HCT116 (cell line): ENCODE measurements at regions not wholly inside any gene's neighbourhood (a gene's known extent, or its start where the extent isn't known, plus 50 kb on each side); places are given as distances from the start of the nearest gene placed in this dataset.

Experiments used
- ATAC-seq: fragments of 200-7000 bp; cut with Tn5 transposase; 2 replicates; pipeline ENCODE4 v1.9.1; 2020; ENCODE audit warnings: mild to moderate bottlenecking, moderate library complexity
- BruUV-seq: library from RNA; stranded (reverse); fragments of 400-500 nt; replicated peaks from 2 replicates; lab custom pipeline; 2021; lab: Mats Ljungman, UMichigan
- CTCF ChIA-PET: fragments of 300-600 bp; sonication (Branson Sonifier 250); formaldehyde crosslinking; loops from one replicate; lab custom pipeline; 2021; ENCODE audit warnings: antibody characterized with exemption; lab: Charles Lee
- POLR2A ChIA-PET: fragments of 300-600, 350-600 bp; sonication (Branson Sonifier 250); formaldehyde crosslinking; loops from one replicate; lab custom pipeline; 2021; ENCODE audit warnings: antibody characterized with exemption; lab: Charles Lee
- RAD21 ChIA-PET, 2 experiments: fragments of 300-600 bp; sonication (Branson Sonifier 250); formaldehyde crosslinking; loops; one replicate each; lab custom pipeline; 2023; ENCODE audit warnings: low total read pairs in 2 of 2; ENCODE audit not compliant: uncharacterized antibody in 2 of 2, unreplicated experiment in 2 of 2, low non-redundant PET in 1 of 2; lab: Charles Lee
- DNase-seq: peaks from one replicate; pipeline ENCODE4 v3.0.0-alpha.2; 2010; ENCODE audit warnings: low read depth, low spot score
- H2AFZ ChIP-seq: fragments of 200-600 bp; shearing (Covaris generic), sonication (generic); 2 replicates; pipeline ENCODE4 v1.6.1; 2017; ENCODE audit warnings: low read depth, mixed run types, mixed read lengths, antibody characterized with exemption, low read length; ENCODE audit not compliant: poor library complexity, severe bottlenecking
- H3K27ac ChIP-seq: 2 replicates; pipeline ENCODE4 v1.5.1; 2012; ENCODE audit warnings: low read depth, low read length
- H3K27me3 ChIP-seq: fragments of 200-600 bp; sonication (generic); 2 replicates; pipeline ENCODE4 v1.6.1; 2016; ENCODE audit warnings: mixed run types, low read length, mixed read lengths; ENCODE audit not compliant: insufficient read depth
- H3K36me3 ChIP-seq, 2 experiments: fragments of 200-500 bp in 1 of 2; fragments of 200-600 bp in 1 of 2; sonication (Bioruptor generic) in 1 of 2; sonication (generic) in 1 of 2; 2 replicates each; pipeline versions ENCODE4 v1.5.1 to v1.6.1; 2014 to 2016; ENCODE audit warnings: low read length in 2 of 2, inconsistent platforms in 1 of 2, mixed read lengths in 1 of 2, mixed run types in 1 of 2; ENCODE audit not compliant: insufficient read depth in 2 of 2, control insufficient read depth in 1 of 2
- H3K4me1 ChIP-seq, 2 experiments: fragments of 200-600 bp in 1 of 2; sonication (generic) in 1 of 2; 2 replicates each; pipeline versions ENCODE4 v1.5.1 to v1.6.1; 2012 to 2017; ENCODE audit warnings: low read length in 2 of 2, inconsistent platforms in 1 of 2, mild to moderate bottlenecking in 1 of 2, mixed read lengths in 1 of 2, mixed run types in 1 of 2, moderate library complexity in 1 of 2; ENCODE audit not compliant: insufficient read depth in 2 of 2, control insufficient read depth in 1 of 2
- H3K4me2 ChIP-seq: fragments of 200-600 bp; sonication (generic); 2 replicates; pipeline ENCODE4 v1.6.1; 2017; ENCODE audit warnings: mixed run types, low read length, mixed read lengths
- H3K4me3 ChIP-seq, 2 experiments: fragments of 200-600 bp in 1 of 2; sonication (generic) in 1 of 2; replicated peaks in 1 of 2; 2 replicates each; pipeline ENCODE4 v1.5.1; 2011 to 2016; ENCODE audit warnings: low read length in 2 of 2, control low read depth in 1 of 2, low read depth in 1 of 2, mild to moderate bottlenecking in 1 of 2, mixed read lengths in 1 of 2, mixed run types in 1 of 2
- H3K79me2 ChIP-seq: fragments of 200-600 bp; sonication (generic); 2 replicates; pipeline ENCODE4 v1.6.1; 2017; ENCODE audit warnings: mild to moderate bottlenecking, mixed run types, low read length, moderate library complexity, mixed read lengths; ENCODE audit not compliant: insufficient read depth
- H3K9ac ChIP-seq: fragments of 200-600 bp; sonication (generic); 2 replicates; pipeline ENCODE4 v1.6.1; 2016; ENCODE audit warnings: low read length, mixed read lengths
- H3K9me2 ChIP-seq: fragments of 200-600 bp; sonication (generic), shearing (Covaris generic); 2 replicates; pipeline ENCODE4 v1.6.1; 2017; ENCODE audit warnings: mixed run types, mild to moderate bottlenecking, moderate library complexity; ENCODE audit not compliant: insufficient read depth
- H3K9me3 ChIP-seq, 2 experiments: fragments of 200-500 bp in 1 of 2; fragments of 200-600 bp in 1 of 2; sonication (Bioruptor generic) in 1 of 2; sonication (generic) in 1 of 2; 2 replicates each; pipeline ENCODE4 v1.6.1; 2014 to 2017; ENCODE audit warnings: low read length in 2 of 2, mixed read lengths in 2 of 2, inconsistent platforms in 1 of 2, low read depth in 1 of 2, mild to moderate bottlenecking in 1 of 2, mixed run types in 1 of 2, moderate library complexity in 1 of 2; ENCODE audit not compliant: control insufficient read depth in 1 of 2, insufficient read depth in 1 of 2
- H4K20me1 ChIP-seq: fragments of 200-600 bp; sonication (generic), shearing (Covaris generic); 2 replicates; pipeline ENCODE4 v1.6.1; 2017; ENCODE audit warnings: mixed run types, mild to moderate bottlenecking, moderate library complexity; ENCODE audit not compliant: insufficient read depth
- CBX3 ChIP-seq: IDR thresholded peaks from 2 replicates; pipeline ENCODE4 v1.6.1; 2012; ENCODE audit warnings: low read depth
- CEBPB ChIP-seq: IDR thresholded peaks from 2 replicates; pipeline ENCODE4 v1.6.1; 2012; ENCODE audit warnings: low read depth
- EZH2 ChIP-seq: fragments of 200-600 bp; sonication (generic); IDR thresholded peaks from 2 replicates; pipeline ENCODE4 v1.6.1; 2017; ENCODE audit warnings: antibody characterized with exemption, mixed run types
- EZH2phosphoT487 ChIP-seq: fragments of 200-600 bp; IDR thresholded peaks from 2 replicates; pipeline ENCODE4 v1.6.1; 2018; ENCODE audit warnings: antibody characterized with exemption, borderline replicate concordance
- intact Hi-C: fragments of 100-400 bp; cut with micrococcal nuclease; formaldehyde crosslinking; loops from 2 replicates; pipeline ENCODE4 v1.10.0; 2022
- TF ChIP-seq, protein P1 (sequence below): IDR thresholded peaks from 2 replicates; pipeline ENCODE4 v1.6.1; 2011; ENCODE audit warnings: mild to moderate bottlenecking, low read length, moderate library complexity; ENCODE audit not compliant: insufficient replicate concordance; ENCODE audit errors: extremely low read depth

DNA sequence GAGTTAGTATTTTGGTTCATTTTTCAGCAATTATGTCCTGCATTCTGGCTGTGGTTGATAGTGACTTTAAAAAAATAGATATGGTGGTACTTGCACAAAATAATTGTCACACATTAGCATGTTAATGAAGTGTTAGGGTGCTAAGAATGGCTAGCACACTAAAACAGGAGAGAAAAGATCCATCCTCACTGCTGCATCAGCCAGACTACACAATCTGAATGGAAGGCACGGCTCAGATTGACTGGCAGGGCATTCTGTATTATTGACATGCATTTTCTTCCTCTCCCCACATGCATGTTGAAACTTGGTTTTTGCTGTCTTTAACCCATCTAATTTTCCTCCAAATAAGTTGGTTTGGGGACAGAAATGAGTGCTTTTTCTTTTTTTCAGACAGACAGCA is 306.3 kb downstream of the PRL start:
- ChIA-PET RAD21 (no interaction called here), CTCF (no interaction called here), POLR2A (no interaction called here)
- Histone ChIP-seq H3K36me3 (no peaks in the 10 kb centered on the region), H3K9ac (no peak overlapping the region), H3K4me2 (no peak overlapping the region), H3K4me1 (peaks cover 7 to 16% of the 10 kb centered on the region in 2 experiments), H3K4me3 (no peak overlapping the region), H3K27ac (no peak overlapping the region), H4K20me1 (no peaks in the 10 kb centered on the region), H3K27me3 (no peaks in the 10 kb centered on the region), H3K9me2 (no peaks in the 10 kb centered on the region), H2AFZ (no peak overlapping the region), H3K9me3 (no peaks in the 10 kb centered on the region), H3K79me2 (no peaks in the 10 kb centered on the region)
- intact Hi-C loops = no loop called here
- DNase-seq = no peak
- TF ChIP-seq EZH2phosphoT487 (no peak), EZH2 (no peak)
- no TSS peak for BruUV-seq
- no peak for ATAC-seq

DNA sequence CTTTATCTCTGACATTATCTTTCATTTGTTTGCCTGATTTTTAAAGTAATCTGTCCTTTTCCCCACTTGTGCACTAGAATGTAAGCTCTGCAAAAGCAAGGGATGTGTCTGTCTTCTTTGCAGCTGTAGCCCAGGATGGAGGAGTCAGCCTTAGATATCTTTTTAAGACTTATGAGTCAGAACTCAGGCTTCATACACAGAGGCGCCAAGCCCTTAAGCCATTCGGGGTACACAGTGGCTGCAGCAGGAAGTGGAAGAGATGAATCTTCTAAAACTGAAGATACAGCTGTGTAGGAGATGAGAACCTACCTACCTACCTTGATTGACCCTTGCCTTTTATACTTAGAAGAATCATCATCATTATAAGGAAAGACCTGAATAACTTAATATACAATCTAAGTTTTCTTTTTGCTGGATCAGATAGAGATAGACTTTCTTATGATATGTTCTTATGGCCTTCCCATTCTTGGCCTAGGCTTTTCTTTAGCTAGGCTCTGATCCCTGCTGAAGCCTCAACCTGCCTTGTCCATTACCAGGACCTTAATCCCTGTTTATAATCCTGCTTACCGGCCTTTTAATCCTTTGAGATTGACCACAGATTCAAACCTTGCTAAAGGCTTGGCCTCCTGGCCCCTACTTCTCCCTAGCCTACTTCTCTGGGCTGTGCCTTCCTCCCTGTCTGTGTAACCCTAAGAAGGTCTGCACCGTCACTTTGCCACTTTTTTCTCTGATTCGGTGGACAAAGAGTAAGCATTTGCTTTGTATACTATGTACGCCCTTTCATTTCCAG is 304.5 kb downstream of the PRL start:
- DNase-seq = no peak
- intact Hi-C loops = no loop called here
- Histone ChIP-seq H4K20me1 (no peaks in the 10 kb centered on the region), H3K9me2 (no peaks in the 10 kb centered on the region), H3K27ac (no peak overlapping the region), H3K27me3 (no peaks in the 10 kb centered on the region), H3K9me3 (no peaks in the 10 kb centered on the region), H3K79me2 (no peaks in the 10 kb centered on the region), H3K4me1 (peaks cover 0 to 9% of the 10 kb centered on the region in 2 experiments; a peak in 3 of 4 replicates), H3K4me3 (no peak overlapping the region), H3K9ac (no peak overlapping the region), H2AFZ (no peak overlapping the region), H3K36me3 (no peaks in the 10 kb centered on the region), H3K4me2 (no peak overlapping the region)
- ChIA-PET POLR2A (no interaction called here), CTCF (no interaction called here), RAD21 (no interaction called here)
- no peak for TF ChIP-seq CBX3
- TF ChIP-seq, protein P1, sequence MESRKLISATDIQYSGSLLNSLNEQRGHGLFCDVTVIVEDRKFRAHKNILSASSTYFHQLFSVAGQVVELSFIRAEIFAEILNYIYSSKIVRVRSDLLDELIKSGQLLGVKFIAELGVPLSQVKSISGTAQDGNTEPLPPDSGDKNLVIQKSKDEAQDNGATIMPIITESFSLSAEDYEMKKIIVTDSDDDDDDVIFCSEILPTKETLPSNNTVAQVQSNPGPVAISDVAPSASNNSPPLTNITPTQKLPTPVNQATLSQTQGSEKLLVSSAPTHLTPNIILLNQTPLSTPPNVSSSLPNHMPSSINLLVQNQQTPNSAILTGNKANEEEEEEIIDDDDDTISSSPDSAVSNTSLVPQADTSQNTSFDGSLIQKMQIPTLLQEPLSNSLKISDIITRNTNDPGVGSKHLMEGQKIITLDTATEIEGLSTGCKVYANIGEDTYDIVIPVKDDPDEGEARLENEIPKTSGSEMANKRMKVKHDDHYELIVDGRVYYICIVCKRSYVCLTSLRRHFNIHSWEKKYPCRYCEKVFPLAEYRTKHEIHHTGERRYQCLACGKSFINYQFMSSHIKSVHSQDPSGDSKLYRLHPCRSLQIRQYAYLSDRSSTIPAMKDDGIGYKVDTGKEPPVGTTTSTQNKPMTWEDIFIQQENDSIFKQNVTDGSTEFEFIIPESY = no peak
- no peak for TF ChIP-seq CEBPB
- no peak for ATAC-seq
- BruUV-seq = no TSS peak
